ENCODE measurements at regions not wholly inside any gene's neighbourhood (a gene's known extent, or its start where the extent isn't known, plus 50 kb on each side); places are given as distances from the start of the nearest gene placed in this dataset.

- Histone ChIP-seq H3K79me1 (ENCODE audit: low read depth in 1 of 2, low read length in 2 of 2) (no peaks in the 10 kb centered on the region), H3K9me3 (ENCODE audit: control insufficient read depth, insufficient read depth, low read length) (no peaks in the 10 kb centered on the region), H3K4me2 (ENCODE audit: low read depth, low read length) (no peak overlapping the region), H2BK5ac (ENCODE audit: low read depth, low read length, poor library complexity, severe bottlenecking) (no peak overlapping the region), H2AFZ (replicated peaks; ENCODE audit: low read length, poor library complexity) (no peak overlapping the region), H3K36me3 (ENCODE audit: control insufficient read depth, insufficient read depth, low read length) (no peaks in the 10 kb centered on the region), H3K4me3 (ENCODE audit: insufficient read depth, low read depth, low read length) (no peak overlapping the region), H3K9ac (ENCODE audit: low read depth, low read length) (no peak overlapping the region), H4K5ac (ENCODE audit: low read depth, low read length) (no peak overlapping the region), H3K56ac (ENCODE audit: extremely low read depth, insufficient read depth, low read length) (no peak overlapping the region), H3K18ac (ENCODE audit: low read depth, low read length) (no peak overlapping the region), H4K20me1 (ENCODE audit: insufficient read depth, low read length) (no peaks in the 10 kb centered on the region), H3K27ac (ENCODE audit: insufficient read depth, low read length) (no peak overlapping the region), H3K9me1 (ENCODE audit: insufficient read depth, low read length) (no peaks in the 10 kb centered on the region), H3K4ac (ENCODE audit: low read depth, low read length) (no peak overlapping the region), H4K91ac (ENCODE audit: insufficient read depth, low read depth, low read length) (no peak overlapping the region), H2BK120ac (ENCODE audit: low read depth, low read length) (no peak overlapping the region), H2BK15ac (ENCODE audit: low read depth, low read length) (no peak overlapping the region), H4K8ac (ENCODE audit: low read depth in 2 of 2, low read length in 2 of 2) (no peak overlapping the region), H3K23ac (ENCODE audit: low read depth, low read length) (no peak overlapping the region), H3K4me1 (ENCODE audit: control insufficient read depth, insufficient read depth, low read length) (no peaks in the 10 kb centered on the region), H2AK5ac (ENCODE audit: low read depth, low read length) (no peak overlapping the region), H3K27me3 (ENCODE audit: control insufficient read depth, insufficient read depth, low read length) (no peaks in the 10 kb centered on the region), H2BK20ac (ENCODE audit: low read depth, low read length) (no peak overlapping the region), H2AK9ac (replicated peaks; ENCODE audit: low read depth, low read length, poor library complexity) (no peak overlapping the region), H3K14ac (replicated peaks; ENCODE audit: low read depth, low read length) (no peak overlapping the region)
- DNase-seq (no peak), ATAC-seq (ENCODE audit: low read depth) (no peak)
- dilution Hi-C loops (cut with HindIII; ENCODE audit: low sequenced_read_pairs, unreplicated experiment) (no loop called here), in situ Hi-C loops (cut with MboI; ENCODE audit: low sequenced_read_pairs) (no loop called here), intact Hi-C loops (cut with micrococcal nuclease) (no loop called here)
- no peak for TF ChIP-seq POLR2A (IDR thresholded peaks at IDR 0.05; ENCODE audit: low read depth, low read length)
- CTCF ChIA-PET, result no interaction called here
- POLR2A ChIA-PET (ENCODE audit: unreplicated experiment), result no interaction called here
- BruUV-seq (replicated peaks), result no TSS peak
These were observed 176.9 kb downstream of the KCNE4 start for GRCh38 chr2:223228871-223229270.

Measured in IMR-90 (cell line).